GM21528 (cell line): ENCODE measurements at regions not wholly inside any gene's neighbourhood (a gene's known extent, or its start where the extent isn't known, plus 50 kb on each side); places are given as distances from the start of the nearest gene placed in this dataset.
"Not testable (repeated sequence)": the region's sequence is repeated elsewhere in the genome, so short reads cannot be mapped to it uniquely, and the experiment has no call there.

Experiments
- ATAC-seq: cut with Tn5 transposase; IDR thresholded peaks from one replicate; pipeline ENCODE4 v1.9.1; 2021; ENCODE audit warnings: mild to moderate bottlenecking, moderate library complexity; ENCODE audit not compliant: unreplicated experiment, low FRiP score

GRCh38 chr21:27067226-27067625 lies 100.3 kb upstream of the ADAMTS5 start:
- ATAC-seq = no peak

- no peak for ATAC-seq
Observed at GRCh38 chr21:27062443-27062842, 95.6 kb upstream of the ADAMTS5 start.

- ATAC-seq = no peak
Observed at GRCh38 chr21:27061770-27062169, 94.9 kb upstream of the ADAMTS5 start.

- ATAC-seq = no peak
Observed at GRCh38 chr21:27060190-27060589, 93.3 kb upstream of the ADAMTS5 start.

- no peak for ATAC-seq
Observed at GRCh38 chr21:27058673-27059605, 92.1 kb upstream of the ADAMTS5 start.

GRCh38 chr21:27057997-27058396 lies 91.1 kb upstream of the ADAMTS5 start:
- ATAC-seq = no peak

GRCh38 chr21:27047658-27048314 lies 80.9 kb upstream of the ADAMTS5 start:
- no peak for ATAC-seq

GRCh38 chr21:27047283-27047657 lies 80.4 kb upstream of the ADAMTS5 start:
- no peak for ATAC-seq

- ATAC-seq = no peak
Observed at GRCh38 chr21:27045281-27045985, 78.5 kb upstream of the ADAMTS5 start.

- no peak for ATAC-seq
Observed at GRCh38 chr21:27043377-27043776, 76.5 kb upstream of the ADAMTS5 start.

GRCh38 chr21:27040738-27041469 lies 74.0 kb upstream of the ADAMTS5 start:
- no peak for ATAC-seq

GRCh38 chr21:27036736-27037301 lies 69.9 kb upstream of the ADAMTS5 start:
- no peak for ATAC-seq

GRCh38 chr21:27035791-27036190 lies 68.9 kb upstream of the ADAMTS5 start:
- no peak for ATAC-seq

GRCh38 chr21:27034796-27035195 lies 67.9 kb upstream of the ADAMTS5 start:
- ATAC-seq = no peak

GRCh38 chr21:27033471-27033870 lies 66.6 kb upstream of the ADAMTS5 start:
- ATAC-seq = no peak

- ATAC-seq = no peak
Observed at GRCh38 chr21:27026501-27026900, 59.6 kb upstream of the ADAMTS5 start.

- not testable (repeated sequence) for ATAC-seq
Observed at GRCh38 chr21:27025708-27026107, 58.8 kb upstream of the ADAMTS5 start.

GRCh38 chr21:27024971-27025370 lies 58.1 kb upstream of the ADAMTS5 start:
- no peak for ATAC-seq

- ATAC-seq = no peak
Observed at GRCh38 chr21:27024301-27024700, 57.4 kb upstream of the ADAMTS5 start.

- no peak for ATAC-seq
Observed at GRCh38 chr21:27023186-27023585, 56.3 kb upstream of the ADAMTS5 start.
